ENCODE measurements at regions not wholly inside any gene's neighbourhood (a gene's known extent, or its start where the extent isn't known, plus 50 kb on each side); places are given as distances from the start of the nearest gene placed in this dataset.

DNA sequence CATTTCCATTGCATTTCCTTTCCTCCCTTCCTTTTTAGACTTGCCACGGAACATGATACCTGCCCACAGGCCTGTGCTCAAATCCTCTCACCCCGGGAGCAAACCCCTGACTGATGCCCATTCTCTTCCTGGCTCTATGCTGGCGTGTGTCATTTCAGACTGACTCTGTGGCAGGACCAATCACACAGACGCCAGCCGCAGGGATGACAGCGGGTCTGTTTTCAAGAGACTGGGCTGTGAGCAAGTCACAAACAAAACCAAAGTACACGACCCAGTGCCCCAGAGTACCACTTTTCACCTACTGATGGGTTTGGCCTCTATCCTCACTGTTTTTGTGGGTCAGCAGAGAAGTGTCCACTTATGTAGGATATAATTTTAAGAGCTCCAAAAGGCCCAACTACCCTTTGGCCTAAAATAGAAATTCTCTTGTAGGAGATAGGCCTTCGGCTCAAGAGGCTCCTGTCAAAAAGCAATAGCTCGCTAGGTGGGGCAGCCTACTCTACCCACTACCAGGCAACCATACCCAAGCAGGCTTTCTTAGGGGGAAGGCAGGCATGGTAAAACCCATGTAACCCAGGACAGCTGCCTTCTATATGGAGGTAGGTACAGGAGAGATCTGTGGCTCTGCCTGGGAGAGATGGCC is 215.7 kb downstream of the CDC5L start:
- Histone ChIP-seq H2BK12ac (ENCODE audit: low read length) (no peak overlapping the region), H3K14ac (ENCODE audit: low read length) (no peak overlapping the region), H2BK120ac (ENCODE audit: insufficient read depth, low read length, poor library complexity) (no peak overlapping the region), H3K79me2 (ENCODE audit: control insufficient read depth, insufficient read depth, low read length, poor library complexity) (no peaks in the 10 kb centered on the region), H3K9ac (ENCODE audit: low read length) (no peak overlapping the region), H3K27ac (ENCODE audit: low read depth, low read length) (no peak overlapping the region), H2AK5ac (ENCODE audit: low read length) (no peak overlapping the region), H2BK5ac (ENCODE audit: low read depth, low read length, poor library complexity) (no peak overlapping the region), H2AFZ (ENCODE audit: insufficient read depth, low read length, poor library complexity) (no peak overlapping the region), H3K4me2 (ENCODE audit: low read length) (no peak overlapping the region), H4K12ac (ENCODE audit: low read depth, low read length) (no peak overlapping the region), H3K23ac (ENCODE audit: low read length) (no peak overlapping the region), H3K36me3 (ENCODE audit: control insufficient read depth in 1 of 2, insufficient read depth in 2 of 2, low read length in 2 of 2) (no peaks in the 10 kb centered on the region), H3K27me3 (ENCODE audit: insufficient read depth, low read length) (no peaks in the 10 kb centered on the region), H3K4ac (ENCODE audit: low read depth, low read length) (no peak overlapping the region), H3K79me1 (ENCODE audit: low read length) (no peaks in the 10 kb centered on the region), H3K4me3 (ENCODE audit: low read depth, low read length) (no peak overlapping the region), H3K9me3 (ENCODE audit: insufficient read depth, low read depth, low read length) (peaks cover 1% of the 10 kb centered on the region), H3K4me1 (ENCODE audit: control insufficient read depth in 1 of 2, insufficient read depth in 2 of 2, low read length in 2 of 2) (no peaks in the 10 kb centered on the region), H4K91ac (ENCODE audit: low read depth, low read length) (no peak overlapping the region), H3K18ac (ENCODE audit: low read length) (no peak overlapping the region), H4K8ac (ENCODE audit: low read depth, low read length) (no peak overlapping the region)
- no peak for DNase-seq
- no CpG with 5 or more reads among the region's 9 CpGs for WGBS (ENCODE audit: extremely low coverage, insufficient coverage, insufficient read length)

DNA sequence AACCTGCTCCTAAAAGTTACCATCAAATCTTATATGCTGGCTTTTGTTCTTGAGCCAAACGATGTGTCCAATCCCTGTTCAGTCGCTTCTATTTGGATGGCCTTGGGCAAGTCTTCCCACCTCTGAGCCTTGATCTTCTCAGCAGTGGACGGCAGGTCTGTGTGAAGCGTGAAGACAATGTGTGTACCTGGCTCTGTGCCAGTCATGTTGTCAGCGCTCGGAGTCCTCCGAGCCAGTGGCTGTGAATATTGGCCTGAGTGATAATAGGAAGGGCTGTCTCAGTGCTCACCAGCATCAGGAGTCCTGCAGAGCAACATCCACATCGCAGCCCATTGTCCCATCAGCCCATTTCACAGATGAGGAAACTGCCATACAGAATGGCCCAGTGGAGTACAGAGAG is 219.0 kb downstream of the CDC5L start:
- no peak overlapping the region for H3K14ac ChIP-seq (ENCODE audit: low read length)
- H2AK5ac ChIP-seq (ENCODE audit: low read length) = no peak overlapping the region
- no peaks in the 10 kb centered on the region for H3K36me3 ChIP-seq (ENCODE audit: control insufficient read depth in 1 of 2, insufficient read depth in 2 of 2, low read length in 2 of 2)
- no peak for DNase-seq
- H3K4me2 ChIP-seq (ENCODE audit: low read length) = no peak overlapping the region
- H4K8ac ChIP-seq (ENCODE audit: low read depth, low read length) = no peak overlapping the region
- H3K9me3 ChIP-seq (ENCODE audit: insufficient read depth, low read depth, low read length) = peaks cover 1% of the 10 kb centered on the region
- H4K91ac ChIP-seq (ENCODE audit: low read depth, low read length) = no peak overlapping the region
- H3K4me1 ChIP-seq (ENCODE audit: control insufficient read depth in 1 of 2, insufficient read depth in 2 of 2, low read length in 2 of 2) = no peaks in the 10 kb centered on the region
- H2BK5ac ChIP-seq (ENCODE audit: low read depth, low read length, poor library complexity) = no peak overlapping the region
- no peak overlapping the region for H3K27ac ChIP-seq (ENCODE audit: low read depth, low read length)
- no peak overlapping the region for H2BK12ac ChIP-seq (ENCODE audit: low read length)
- no peak overlapping the region for H3K9ac ChIP-seq (ENCODE audit: low read length)
- H3K79me1 ChIP-seq (ENCODE audit: low read length) = no peaks in the 10 kb centered on the region
- H3K18ac ChIP-seq (ENCODE audit: low read length) = no peak overlapping the region
- no peak overlapping the region for H3K23ac ChIP-seq (ENCODE audit: low read length)
- H3K79me2 ChIP-seq (ENCODE audit: control insufficient read depth, insufficient read depth, low read length, poor library complexity) = no peaks in the 10 kb centered on the region
- no peaks in the 10 kb centered on the region for H3K27me3 ChIP-seq (ENCODE audit: insufficient read depth, low read length)
- H3K4me3 ChIP-seq (ENCODE audit: low read depth, low read length) = no peak overlapping the region
- no CpG with 5 or more reads among the region's 8 CpGs for WGBS (ENCODE audit: extremely low coverage, insufficient coverage, insufficient read length)
- H4K12ac ChIP-seq (ENCODE audit: low read depth, low read length) = no peak overlapping the region
- no peak overlapping the region for H2AFZ ChIP-seq (ENCODE audit: insufficient read depth, low read length, poor library complexity)
- H2BK120ac ChIP-seq (ENCODE audit: insufficient read depth, low read length, poor library complexity) = no peak overlapping the region
- no peak overlapping the region for H3K4ac ChIP-seq (ENCODE audit: low read depth, low read length)

DNA sequence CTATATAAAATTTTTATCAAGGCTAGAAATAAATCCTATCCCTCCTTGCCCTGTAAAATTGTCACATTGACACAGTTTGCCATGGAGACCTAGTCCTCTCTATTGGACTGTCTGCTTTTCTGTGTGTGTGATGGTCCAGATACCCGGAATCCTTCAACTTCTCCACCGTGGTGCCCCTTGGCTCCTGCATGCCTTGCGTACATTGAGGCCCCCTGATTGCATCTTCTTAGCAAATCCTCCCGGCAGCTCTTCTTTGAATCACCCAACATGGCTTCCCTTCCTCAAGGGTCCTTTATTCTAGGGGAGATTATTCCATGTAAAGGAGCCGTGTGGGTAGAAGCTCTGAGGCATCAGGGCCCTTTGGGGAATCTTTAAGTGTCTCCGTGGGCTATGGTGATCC is 219.5 kb downstream of the CDC5L start:
- no peaks in the 10 kb centered on the region for H3K36me3 ChIP-seq (ENCODE audit: control insufficient read depth in 1 of 2, insufficient read depth in 2 of 2, low read length in 2 of 2)
- peaks cover 1% of the 10 kb centered on the region for H3K9me3 ChIP-seq (ENCODE audit: insufficient read depth, low read depth, low read length)
- no peak overlapping the region for H2BK120ac ChIP-seq (ENCODE audit: insufficient read depth, low read length, poor library complexity)
- DNase-seq = no peak
- no peaks in the 10 kb centered on the region for H3K4me1 ChIP-seq (ENCODE audit: control insufficient read depth in 1 of 2, insufficient read depth in 2 of 2, low read length in 2 of 2)
- no peak overlapping the region for H3K9ac ChIP-seq (ENCODE audit: low read length)
- no peak overlapping the region for H3K23ac ChIP-seq (ENCODE audit: low read length)
- H4K12ac ChIP-seq (ENCODE audit: low read depth, low read length) = no peak overlapping the region
- H2AK5ac ChIP-seq (ENCODE audit: low read length) = no peak overlapping the region
- H3K79me2 ChIP-seq (ENCODE audit: control insufficient read depth, insufficient read depth, low read length, poor library complexity) = no peaks in the 10 kb centered on the region
- H3K4me2 ChIP-seq (ENCODE audit: low read length) = no peak overlapping the region
- H2BK12ac ChIP-seq (ENCODE audit: low read length) = no peak overlapping the region
- no peaks in the 10 kb centered on the region for H3K27me3 ChIP-seq (ENCODE audit: insufficient read depth, low read length)
- H3K79me1 ChIP-seq (ENCODE audit: low read length) = no peaks in the 10 kb centered on the region
- H3K27ac ChIP-seq (ENCODE audit: low read depth, low read length) = no peak overlapping the region
- no peak overlapping the region for H3K4me3 ChIP-seq (ENCODE audit: low read depth, low read length)
- H2AFZ ChIP-seq (ENCODE audit: insufficient read depth, low read length, poor library complexity) = no peak overlapping the region
- H2BK5ac ChIP-seq (ENCODE audit: low read depth, low read length, poor library complexity) = no peak overlapping the region
- H3K4ac ChIP-seq (ENCODE audit: low read depth, low read length) = no peak overlapping the region
- no peak overlapping the region for H3K14ac ChIP-seq (ENCODE audit: low read length)
- no peak overlapping the region for H4K91ac ChIP-seq (ENCODE audit: low read depth, low read length)
- H3K18ac ChIP-seq (ENCODE audit: low read length) = no peak overlapping the region
- whole genome bisulfite sequencing (ENCODE audit: extremely low coverage, insufficient coverage, insufficient read length) = no CpG with 5 or more reads among the region's 6 CpGs
- H4K8ac ChIP-seq (ENCODE audit: low read depth, low read length) = no peak overlapping the region

DNA sequence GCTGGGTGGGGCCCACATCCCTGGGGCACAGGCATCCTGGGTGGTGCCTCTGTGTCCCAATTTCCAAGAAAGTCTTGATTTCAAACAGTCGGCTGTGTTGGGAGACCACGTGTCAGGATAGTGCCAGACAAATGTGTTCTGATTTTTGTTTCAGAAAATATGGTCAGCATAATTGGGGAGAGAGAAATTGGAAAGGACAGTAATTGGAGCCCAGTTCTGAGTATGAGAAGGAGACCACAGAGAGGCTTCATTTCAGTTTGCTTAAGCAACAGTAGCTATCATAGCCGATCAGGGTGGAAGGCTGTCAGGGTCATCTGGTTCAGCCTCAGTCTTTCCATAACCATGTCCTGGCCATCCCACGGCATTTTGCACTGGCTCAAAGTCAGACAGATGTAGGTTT is 220.7 kb downstream of the CDC5L start:
- Histone ChIP-seq H2BK12ac (ENCODE audit: low read length) (no peak overlapping the region), H3K27me3 (ENCODE audit: insufficient read depth, low read length) (no peaks in the 10 kb centered on the region), H2AFZ (ENCODE audit: insufficient read depth, low read length, poor library complexity) (no peak overlapping the region), H4K12ac (ENCODE audit: low read depth, low read length) (no peak overlapping the region), H3K4me2 (ENCODE audit: low read length) (no peak overlapping the region), H2BK5ac (ENCODE audit: low read depth, low read length, poor library complexity) (no peak overlapping the region), H3K9ac (ENCODE audit: low read length) (no peak overlapping the region), H3K36me3 (ENCODE audit: control insufficient read depth in 1 of 2, insufficient read depth in 2 of 2, low read length in 2 of 2) (no peaks in the 10 kb centered on the region), H4K91ac (ENCODE audit: low read depth, low read length) (no peak overlapping the region), H3K79me2 (ENCODE audit: control insufficient read depth, insufficient read depth, low read length, poor library complexity) (no peaks in the 10 kb centered on the region), H3K9me3 (ENCODE audit: insufficient read depth, low read depth, low read length) (peaks cover 1% of the 10 kb centered on the region), H2AK5ac (ENCODE audit: low read length) (no peak overlapping the region), H3K14ac (ENCODE audit: low read length) (no peak overlapping the region), H3K4me1 (ENCODE audit: control insufficient read depth in 1 of 2, insufficient read depth in 2 of 2, low read length in 2 of 2) (no peaks in the 10 kb centered on the region), H2BK120ac (ENCODE audit: insufficient read depth, low read length, poor library complexity) (no peak overlapping the region), H4K8ac (ENCODE audit: low read depth, low read length) (no peak overlapping the region), H3K4ac (ENCODE audit: low read depth, low read length) (no peak overlapping the region), H3K27ac (ENCODE audit: low read depth, low read length) (no peak overlapping the region), H3K79me1 (ENCODE audit: low read length) (no peaks in the 10 kb centered on the region), H3K4me3 (ENCODE audit: low read depth, low read length) (no peak overlapping the region), H3K23ac (ENCODE audit: low read length) (no peak overlapping the region), H3K18ac (ENCODE audit: low read length) (no peak overlapping the region)
- DNase-seq = no peak
- WGBS (ENCODE audit: extremely low coverage, insufficient coverage, insufficient read length) = no CpG with 5 or more reads among the region's 4 CpGs

Measured in trophoblast cell (in vitro differentiated cells and primary cell).